ENCODE measurements at regions not wholly inside any gene's neighbourhood (a gene's known extent, or its start where the extent isn't known, plus 50 kb on each side); places are given as distances from the start of the nearest gene placed in this dataset.

DNA sequence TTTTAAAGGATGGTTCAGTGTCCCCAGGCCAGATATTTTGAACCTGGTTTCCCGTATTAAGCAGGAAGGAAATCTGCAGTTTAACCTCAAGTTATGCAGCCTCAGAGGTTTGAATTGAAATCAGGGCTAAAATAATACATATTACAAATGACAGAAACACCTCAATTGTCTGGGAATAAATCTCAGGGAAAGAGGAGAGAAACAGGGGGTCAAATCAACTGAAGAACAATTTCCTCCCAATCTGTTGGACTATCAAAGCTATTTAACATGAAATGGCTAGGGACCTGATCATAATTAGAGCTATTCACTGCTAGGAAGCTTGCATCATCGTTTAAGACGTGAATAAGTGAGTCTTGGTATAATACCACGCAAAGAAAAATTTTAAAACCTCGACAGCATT lies 150.0 kb upstream of the ARHGAP28 start:
- peaks cover 14 to 16% of the 10 kb centered on the region in 2 donors for H3K9me3 ChIP-seq (replicated peaks in 1 of 2; ENCODE audit: control insufficient read depth in 1 of 2, insufficient read depth in 1 of 2, low read length in 2 of 2)
- H3K9ac ChIP-seq (ENCODE audit: insufficient read depth, low read length, poor library complexity, severe bottlenecking) = no peak overlapping the region
- H2AFZ ChIP-seq (ENCODE audit: insufficient read depth, low read depth, low read length, poor library complexity, severe bottlenecking) = no peak overlapping the region
- H3K4me3 ChIP-seq (replicated peaks in 1 of 3; ENCODE audit: low read depth in 2 of 3, low read length in 3 of 3) = no peak overlapping the region
- WGBS (ENCODE audit: insufficient coverage) = no CpG with 5 or more reads among the region's 5 CpGs
- H3K27ac Mint-ChIP-seq = no peak overlapping the region
- no peak for DNase-seq
- intact Hi-C loops (cut with micrococcal nuclease) = no loop called here
- H3K4me1 ChIP-seq (ENCODE audit: control insufficient read depth in 1 of 2, insufficient read depth in 2 of 2, low read length in 2 of 2) = no peaks in the 10 kb centered on the region
- no peaks in the 10 kb centered on the region for H3K36me3 ChIP-seq (replicated peaks in 1 of 2; ENCODE audit: control insufficient read depth in 1 of 2, insufficient read depth in 2 of 2, low read length in 2 of 2)
- no peaks in the 10 kb centered on the region for H4K20me1 ChIP-seq (ENCODE audit: insufficient read depth, low read length)
- H3K36me3 Mint-ChIP-seq = no peaks in the 10 kb centered on the region
- H3K79me2 ChIP-seq (ENCODE audit: insufficient read depth, low read length) = no peaks in the 10 kb centered on the region
- peaks cover 8 to 22% (median 10%) of the 10 kb centered on the region in 7 donors for H3K9me3 Mint-ChIP-seq
- H3K4me1 Mint-ChIP-seq = no peaks in the 10 kb centered on the region
- TF ChIP-seq, protein P1, sequence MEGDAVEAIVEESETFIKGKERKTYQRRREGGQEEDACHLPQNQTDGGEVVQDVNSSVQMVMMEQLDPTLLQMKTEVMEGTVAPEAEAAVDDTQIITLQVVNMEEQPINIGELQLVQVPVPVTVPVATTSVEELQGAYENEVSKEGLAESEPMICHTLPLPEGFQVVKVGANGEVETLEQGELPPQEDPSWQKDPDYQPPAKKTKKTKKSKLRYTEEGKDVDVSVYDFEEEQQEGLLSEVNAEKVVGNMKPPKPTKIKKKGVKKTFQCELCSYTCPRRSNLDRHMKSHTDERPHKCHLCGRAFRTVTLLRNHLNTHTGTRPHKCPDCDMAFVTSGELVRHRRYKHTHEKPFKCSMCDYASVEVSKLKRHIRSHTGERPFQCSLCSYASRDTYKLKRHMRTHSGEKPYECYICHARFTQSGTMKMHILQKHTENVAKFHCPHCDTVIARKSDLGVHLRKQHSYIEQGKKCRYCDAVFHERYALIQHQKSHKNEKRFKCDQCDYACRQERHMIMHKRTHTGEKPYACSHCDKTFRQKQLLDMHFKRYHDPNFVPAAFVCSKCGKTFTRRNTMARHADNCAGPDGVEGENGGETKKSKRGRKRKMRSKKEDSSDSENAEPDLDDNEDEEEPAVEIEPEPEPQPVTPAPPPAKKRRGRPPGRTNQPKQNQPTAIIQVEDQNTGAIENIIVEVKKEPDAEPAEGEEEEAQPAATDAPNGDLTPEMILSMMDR (IDR thresholded peaks at IDR 0.05) = no peak
- no peak overlapping the region for H3K4me2 ChIP-seq (replicated peaks; ENCODE audit: extremely low read depth, low read length, poor library complexity, severe bottlenecking)
- H3K27ac ChIP-seq (ENCODE audit: low read depth in 1 of 2, low read length in 2 of 2) = no peak overlapping the region
- no peaks in the 10 kb centered on the region for H3K27me3 ChIP-seq (ENCODE audit: control insufficient read depth in 2 of 2, insufficient read depth in 2 of 2, low read length in 2 of 2)
- peaks cover 0 to 2% (median 0%) of the 10 kb centered on the region in 3 donors for H3K27me3 Mint-ChIP-seq (ENCODE audit: low read depth in 3 of 3)
- H3K4me3 Mint-ChIP-seq = no peak overlapping the region

DNA sequence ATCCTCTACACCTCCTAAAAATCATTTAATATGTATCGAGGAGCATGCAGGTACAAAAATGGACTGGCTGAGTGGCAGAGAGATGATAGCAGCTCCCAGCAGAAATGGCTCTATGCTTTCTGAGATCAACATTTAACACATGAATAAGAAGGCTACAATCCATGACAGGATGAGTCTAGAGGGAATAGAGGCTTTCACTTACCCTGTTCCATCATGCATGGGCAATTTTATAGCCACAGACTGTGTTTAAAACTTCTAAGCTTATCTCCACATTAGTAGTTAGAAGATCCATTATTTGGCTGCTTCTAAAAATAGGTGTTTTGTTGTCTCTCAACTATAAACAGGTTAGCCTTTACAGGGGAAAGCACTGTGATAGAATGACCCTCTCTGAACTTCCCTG lies 149.1 kb upstream of the ARHGAP28 start:
- no peaks in the 10 kb centered on the region for H3K36me3 Mint-ChIP-seq
- H3K4me1 Mint-ChIP-seq = no peaks in the 10 kb centered on the region

More for the DNA sequence above, 149.1 kb upstream of the ARHGAP28 start:
- WGBS (ENCODE audit: insufficient coverage) = no CpG with 5 or more reads among the region's 1 CpG
- Histone ChIP-seq H3K27ac (ENCODE audit: low read depth in 1 of 2, low read length in 2 of 2) (no peak overlapping the region), H3K4me1 (ENCODE audit: control insufficient read depth in 1 of 2, insufficient read depth in 2 of 2, low read length in 2 of 2) (no peaks in the 10 kb centered on the region), H2AFZ (ENCODE audit: insufficient read depth, low read depth, low read length, poor library complexity, severe bottlenecking) (no peak overlapping the region), H3K4me3 (replicated peaks in 1 of 3; ENCODE audit: low read depth in 2 of 3, low read length in 3 of 3) (no peak overlapping the region), H3K9me3 (replicated peaks in 1 of 2; ENCODE audit: control insufficient read depth in 1 of 2, insufficient read depth in 1 of 2, low read length in 2 of 2) (peaks cover 14 to 16% of the 10 kb centered on the region in 2 donors), H3K27me3 (ENCODE audit: control insufficient read depth in 2 of 2, insufficient read depth in 2 of 2, low read length in 2 of 2) (no peaks in the 10 kb centered on the region), H3K79me2 (ENCODE audit: insufficient read depth, low read length) (no peaks in the 10 kb centered on the region), H3K9ac (ENCODE audit: insufficient read depth, low read length, poor library complexity, severe bottlenecking) (no peak overlapping the region), H4K20me1 (ENCODE audit: insufficient read depth, low read length) (no peaks in the 10 kb centered on the region), H3K4me2 (replicated peaks; ENCODE audit: extremely low read depth, low read length, poor library complexity, severe bottlenecking) (no peak overlapping the region), H3K36me3 (replicated peaks in 1 of 2; ENCODE audit: control insufficient read depth in 1 of 2, insufficient read depth in 2 of 2, low read length in 2 of 2) (no peaks in the 10 kb centered on the region)
- intact Hi-C loops (cut with micrococcal nuclease) = no loop called here
- no peak for DNase-seq
- TF ChIP-seq, protein P1 (IDR thresholded peaks at IDR 0.05) = no peak
- Mint-ChIP-seq H3K27me3 (ENCODE audit: low read depth in 3 of 3) (peaks cover 0 to 2% (median 0%) of the 10 kb centered on the region in 3 donors), H3K27ac (no peak overlapping the region), H3K9me3 (peaks cover 8 to 22% (median 9%) of the 10 kb centered on the region in 7 donors), H3K4me3 (no peak overlapping the region)

Data from CD14-positive monocyte (primary cell).